GM18868 (cell line): ENCODE measurements at regions not wholly inside any gene's neighbourhood (a gene's known extent, or its start where the extent isn't known, plus 50 kb on each side); places are given as distances from the start of the nearest gene placed in this dataset.

Source experiments
- ATAC-seq: cut with Tn5 transposase; IDR thresholded peaks from one replicate; pipeline ENCODE4 v1.9.1; 2021; ENCODE audit warnings: mild to moderate bottlenecking, moderate library complexity; ENCODE audit not compliant: unreplicated experiment

DNA sequence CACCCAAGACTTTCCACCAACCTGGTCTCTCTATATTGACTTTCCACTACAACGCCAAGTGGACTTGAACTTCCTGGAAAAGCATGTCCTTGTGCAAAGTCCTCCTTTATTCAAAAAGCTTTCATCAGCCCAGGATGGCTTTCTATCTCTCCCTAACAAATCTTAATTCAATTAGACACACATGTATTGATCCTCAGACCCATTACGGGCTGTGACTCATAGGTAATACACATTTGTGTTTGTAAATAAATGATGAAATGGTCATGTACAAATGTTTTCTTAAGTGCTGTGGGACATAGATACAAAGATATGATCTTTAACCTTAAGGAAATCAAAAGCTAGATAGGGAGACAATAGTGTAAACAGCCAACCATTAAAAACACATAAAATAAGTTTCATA lies 1189.7 kb downstream of the EFNB2 start:
- ATAC-seq, result no peak

DNA sequence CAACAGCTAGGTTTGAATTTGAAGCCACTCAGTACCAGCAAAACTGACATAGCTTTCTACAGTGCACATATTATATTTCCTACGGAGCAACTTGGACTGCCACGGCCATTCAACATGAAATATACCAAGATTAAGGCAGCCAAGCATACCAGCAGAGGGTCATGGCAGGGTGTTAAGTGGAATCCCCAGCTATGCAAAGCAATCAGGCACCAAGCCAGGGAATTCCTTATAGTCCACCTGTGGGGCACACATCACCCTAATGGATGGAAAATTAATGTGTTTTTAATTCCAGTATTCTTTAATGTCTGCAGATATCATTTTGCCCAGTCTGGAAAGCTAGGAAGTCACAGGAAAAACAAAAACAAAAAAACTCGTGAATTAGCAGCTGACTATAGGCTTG lies 1190.3 kb downstream of the EFNB2 start:
- no peak for ATAC-seq

DNA sequence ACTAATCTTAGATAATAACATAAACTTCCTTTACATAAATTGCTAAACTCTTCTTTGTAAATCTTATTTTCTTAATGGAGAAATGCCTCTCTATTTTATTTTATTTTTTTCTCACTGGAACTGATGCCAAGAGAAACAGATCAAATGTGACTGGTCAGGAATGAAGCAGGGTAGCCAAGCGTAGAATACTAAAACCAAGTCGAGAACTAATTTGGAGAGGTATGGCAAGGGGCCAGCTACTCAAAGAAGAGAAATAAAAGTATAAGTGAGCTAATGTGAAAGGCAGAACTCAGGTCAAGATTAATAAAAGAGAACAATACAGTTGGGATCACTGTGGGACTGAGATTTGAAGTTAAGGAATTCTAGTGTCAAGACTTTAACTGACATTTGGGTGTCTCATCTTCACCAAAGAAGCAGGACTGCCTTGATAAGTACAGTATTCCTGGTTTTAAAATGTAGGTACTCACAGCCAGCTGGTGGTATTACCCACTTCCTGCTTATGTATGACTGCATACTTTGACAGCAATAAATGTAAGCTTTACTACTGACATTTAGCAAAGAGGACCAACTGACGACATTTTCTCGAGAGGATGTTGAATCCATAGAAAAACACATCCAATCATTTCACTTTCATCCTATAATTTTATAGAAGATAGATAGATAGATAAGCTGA lies 1192.2 kb downstream of the EFNB2 start:
- no peak for ATAC-seq

DNA sequence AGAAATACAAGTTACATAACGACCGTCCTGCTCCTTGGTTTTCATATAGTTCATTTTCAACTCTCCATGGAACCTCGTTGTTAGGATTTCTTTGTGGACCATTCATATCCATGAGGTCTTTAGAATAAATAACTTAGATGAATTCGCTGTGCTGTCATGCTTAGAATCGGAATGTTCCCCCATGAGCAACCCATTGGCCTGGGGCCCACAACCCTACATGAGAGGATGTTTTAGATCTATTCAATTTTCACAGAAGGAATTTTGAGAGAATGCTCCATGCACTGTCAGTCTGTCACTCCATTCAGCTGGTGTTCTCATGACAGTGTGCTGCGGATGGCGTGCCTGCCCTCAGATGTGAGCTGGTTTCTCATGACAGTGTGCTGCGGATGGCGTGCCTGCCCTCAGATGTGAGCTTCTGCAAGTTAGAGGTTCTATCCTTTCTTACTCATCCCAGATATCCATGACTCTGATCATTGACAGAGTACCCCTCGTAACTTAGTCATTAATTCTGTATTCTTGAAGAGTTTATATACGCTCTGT lies 1193.1 kb downstream of the EFNB2 start:
- ATAC-seq, result no peak

DNA sequence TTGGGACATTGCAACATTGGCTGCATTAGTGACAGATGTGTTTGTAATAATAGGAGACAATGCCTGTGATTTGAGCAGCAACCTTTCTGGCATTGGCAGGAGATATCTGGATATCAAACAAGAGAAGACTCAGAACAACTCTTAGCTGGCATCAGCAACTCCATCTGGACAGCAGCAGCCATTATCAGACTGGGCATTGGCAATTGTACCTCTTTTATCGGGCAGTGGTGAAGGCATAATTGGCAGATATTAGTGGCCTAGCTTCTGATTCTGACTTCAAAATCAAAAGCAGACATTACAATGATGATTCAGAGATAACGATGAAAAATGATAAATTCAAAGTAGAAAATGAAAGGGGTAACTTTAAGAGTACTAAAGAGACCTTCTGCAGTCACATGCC lies 1193.7 kb downstream of the EFNB2 start:
- ATAC-seq, result no peak

DNA sequence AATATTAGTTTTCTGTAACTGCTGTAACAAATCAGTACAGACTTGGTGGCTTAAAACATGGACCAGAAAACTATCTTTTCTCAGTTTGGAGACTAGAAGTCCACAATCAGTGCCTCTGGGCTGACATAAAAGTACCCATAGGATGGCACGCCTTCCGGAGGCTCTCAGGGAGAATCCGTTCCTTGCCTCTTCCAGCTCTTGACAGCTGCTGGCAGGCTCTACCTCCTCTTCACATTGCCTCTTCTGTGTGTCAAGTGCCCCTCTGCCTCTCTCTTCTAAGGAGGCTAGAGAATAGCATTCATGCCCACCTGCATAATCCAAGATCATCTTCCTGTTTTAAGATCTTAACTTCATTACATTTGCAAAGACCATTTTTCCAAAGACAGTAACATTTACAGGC lies 1194.2 kb downstream of the EFNB2 start:
- ATAC-seq, result no peak

DNA sequence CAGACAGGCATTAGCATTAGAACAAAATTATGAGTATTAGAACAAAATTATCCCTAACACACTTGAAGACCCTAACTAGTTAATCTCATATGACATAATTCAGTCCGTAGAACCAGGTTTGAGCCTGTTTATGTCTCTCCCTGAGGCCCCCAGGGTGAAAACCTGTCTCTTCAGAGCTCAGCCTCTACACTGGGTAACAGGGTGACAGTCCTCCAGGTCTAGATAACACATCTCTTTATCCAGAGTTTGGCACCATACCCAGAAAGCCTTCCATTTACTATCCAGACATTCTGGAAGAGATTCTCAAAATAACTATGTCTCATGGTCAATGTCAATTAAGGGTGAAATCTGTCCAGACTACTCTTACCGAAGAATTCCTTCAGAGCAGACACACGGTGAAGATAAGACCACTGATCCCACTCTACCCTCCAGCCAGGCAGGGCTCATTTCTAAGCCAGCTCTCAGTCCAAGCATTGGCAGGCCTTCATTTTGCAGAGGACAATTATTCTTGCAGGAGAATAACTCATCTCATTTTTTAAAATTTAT lies 1195.3 kb downstream of the EFNB2 start:
- ATAC-seq, result no peak

DNA sequence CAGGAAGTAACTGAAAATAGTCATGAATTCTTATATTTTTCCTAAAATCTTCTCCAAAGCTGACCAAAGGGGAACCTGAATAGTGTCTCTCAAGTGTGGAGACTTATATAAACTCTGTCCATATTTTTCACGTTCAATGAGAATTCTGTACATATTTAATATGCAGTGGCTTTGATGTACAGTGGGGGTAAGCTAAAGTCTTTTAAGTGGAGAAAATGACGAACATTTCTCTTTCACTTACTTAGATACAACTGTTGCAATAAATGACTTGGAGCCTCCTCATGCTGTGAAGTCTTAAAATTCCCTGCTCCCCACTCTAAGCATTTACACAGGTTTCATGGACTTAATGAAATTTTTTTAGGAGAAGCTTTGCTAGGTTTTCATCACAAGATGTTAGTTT lies 1196.7 kb downstream of the EFNB2 start:
- no peak for ATAC-seq

DNA sequence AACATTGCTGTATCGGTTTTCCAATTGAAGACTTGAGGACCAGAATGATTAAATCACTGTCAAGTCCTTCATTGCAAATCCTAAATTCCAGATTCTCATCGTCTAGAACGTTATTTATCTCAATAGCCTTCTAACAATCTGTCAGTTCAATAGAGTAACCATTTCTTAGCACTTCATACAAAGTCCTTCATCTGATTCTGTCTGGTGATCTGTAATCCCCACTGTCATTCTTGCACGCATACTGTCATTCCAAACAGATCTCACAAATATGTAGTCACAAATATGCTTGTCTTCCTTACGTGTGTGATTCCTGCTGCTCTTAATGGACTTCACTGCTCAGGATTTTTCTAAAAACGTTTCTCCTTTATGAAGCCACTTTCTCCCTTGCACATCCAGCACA lies 1197.5 kb downstream of the EFNB2 start:
- no peak for ATAC-seq

DNA sequence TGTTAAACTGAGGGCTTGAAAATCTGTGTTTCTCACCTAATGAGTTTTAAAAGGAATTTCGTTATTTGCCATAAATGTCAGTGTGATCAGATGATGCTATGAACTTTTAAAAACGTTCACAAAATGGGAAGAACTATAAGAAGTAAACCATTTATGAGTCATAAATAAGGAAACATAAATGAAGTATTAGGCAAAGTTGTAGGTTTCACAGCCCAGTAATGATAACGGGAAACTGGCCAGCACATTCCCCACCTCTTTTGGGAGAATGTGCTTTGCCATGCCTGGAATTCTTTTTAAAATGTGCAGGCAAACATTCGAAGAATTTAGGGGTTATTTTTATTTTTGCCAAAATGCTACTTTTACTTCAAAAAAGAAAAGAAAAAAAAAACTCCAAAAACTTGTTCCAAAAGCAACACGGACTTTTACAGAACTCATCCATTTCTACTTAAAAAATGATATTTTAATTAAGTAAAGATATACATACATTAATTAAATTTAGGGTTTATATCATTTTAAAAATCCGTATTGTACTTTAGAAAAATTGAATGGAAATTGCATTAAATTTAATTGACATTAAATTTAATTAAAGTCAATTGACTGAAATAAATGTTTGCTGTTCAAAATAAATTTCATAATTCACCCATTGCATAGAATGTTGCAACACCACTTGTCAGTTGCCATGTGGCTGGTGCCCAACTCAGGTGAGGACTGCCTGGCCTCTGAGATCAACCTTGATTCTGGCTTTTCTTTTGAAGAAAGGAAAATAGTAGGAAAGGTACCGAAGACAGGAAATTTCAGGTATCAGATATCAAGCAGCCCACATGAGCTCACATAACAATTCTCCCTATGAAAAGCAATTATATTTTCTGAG lies 1198.5 kb downstream of the EFNB2 start:
- no peak for ATAC-seq

DNA sequence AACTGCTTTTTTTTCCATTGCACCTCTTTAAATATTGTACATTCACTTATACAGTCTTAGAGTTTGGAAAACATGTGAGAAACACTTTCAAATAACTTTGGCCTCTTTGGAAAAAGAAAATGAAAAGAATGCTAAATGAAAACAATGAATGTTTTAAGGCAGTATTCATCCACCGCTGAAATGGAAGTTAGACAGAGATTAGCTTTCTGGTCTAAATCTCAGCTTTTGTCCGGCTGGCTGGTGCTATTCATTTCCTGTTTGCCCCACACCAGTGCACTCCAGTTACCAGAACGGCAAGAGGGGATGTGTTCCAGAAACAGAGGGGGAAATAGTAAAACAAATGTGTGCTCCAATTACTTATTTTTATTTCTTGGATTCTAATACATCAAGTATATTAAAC lies 1201.3 kb downstream of the EFNB2 start:
- no peak for ATAC-seq

DNA sequence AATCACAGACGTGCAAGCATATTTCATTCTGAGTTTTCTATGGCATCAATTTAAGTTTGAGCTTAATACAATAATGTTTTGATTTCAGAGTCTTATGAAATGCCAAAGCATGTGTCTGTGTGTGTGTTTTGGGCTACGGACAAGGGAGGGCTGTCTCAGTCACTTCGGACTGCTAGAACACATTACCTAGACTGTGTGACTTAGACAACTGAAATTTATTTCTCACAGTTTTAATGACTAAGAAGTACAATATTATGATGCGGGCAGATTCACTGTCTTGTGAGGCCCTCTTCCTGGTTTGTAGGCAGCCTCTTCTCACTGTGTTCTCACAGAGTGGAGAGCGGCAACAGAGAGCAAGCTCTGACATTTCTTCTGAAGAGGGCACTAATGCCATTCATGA lies 1202.0 kb downstream of the EFNB2 start:
- ATAC-seq, result no peak

DNA sequence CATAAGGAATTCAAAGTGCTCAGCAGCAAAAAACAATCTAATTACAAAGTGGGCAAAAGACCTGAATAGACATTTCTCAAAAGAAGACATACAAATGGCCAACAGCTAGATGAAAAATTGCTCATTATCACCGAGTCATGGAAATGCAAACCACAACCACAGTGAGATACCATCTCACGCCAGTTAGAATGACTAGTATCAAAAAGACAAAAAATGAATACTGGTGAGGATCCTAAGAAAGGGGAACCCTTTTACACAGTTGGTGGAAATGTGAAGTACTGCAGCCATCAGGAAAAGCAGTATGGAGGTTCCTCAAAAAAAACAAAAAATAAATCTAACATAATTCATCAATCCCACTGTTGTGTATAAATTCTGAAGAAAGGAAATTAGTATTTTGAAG lies 1206.1 kb downstream of the EFNB2 start:
- ATAC-seq, result no peak

DNA sequence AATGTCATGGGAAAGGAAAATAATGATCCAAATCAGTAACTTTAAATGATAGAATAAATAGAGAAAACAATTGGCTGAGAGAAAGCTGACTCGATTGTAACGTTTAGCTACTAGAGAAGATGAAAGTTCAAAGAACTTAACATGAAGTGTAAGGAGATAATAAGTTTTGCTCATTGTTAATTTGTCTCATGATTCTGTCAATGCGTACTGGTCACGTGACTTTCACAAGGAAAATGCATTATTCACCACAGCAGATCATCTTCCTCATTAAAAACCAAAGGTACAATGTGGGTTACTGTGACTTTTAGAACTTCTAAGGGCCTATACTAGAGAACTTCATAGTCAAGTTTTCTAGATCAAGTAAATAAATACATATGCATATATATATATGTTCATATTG lies 1207.2 kb downstream of the EFNB2 start:
- no peak for ATAC-seq

DNA sequence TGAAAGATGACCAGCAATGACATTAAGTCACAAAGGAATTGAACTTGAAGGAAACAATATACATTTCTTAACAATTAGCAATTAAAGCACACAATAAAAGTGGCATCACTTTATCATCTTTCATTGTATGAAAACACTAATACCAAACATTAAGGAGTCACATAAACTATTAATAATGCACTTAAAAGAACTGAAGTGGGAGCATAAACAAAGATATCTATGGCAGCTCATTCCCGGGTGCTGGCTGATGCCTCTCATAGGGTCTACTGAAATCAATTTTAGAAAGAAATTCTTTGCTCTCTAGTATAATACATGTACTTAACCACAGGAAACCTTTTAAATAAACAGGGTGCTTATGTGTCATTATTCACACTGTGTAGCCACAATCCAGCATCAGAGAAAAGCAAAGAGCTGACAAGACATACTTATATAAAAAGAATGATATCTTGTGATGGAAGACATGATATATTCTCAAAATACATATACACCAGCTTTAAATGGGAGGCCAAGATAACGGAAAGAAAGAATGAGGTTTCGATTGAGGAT lies 1207.8 kb downstream of the EFNB2 start:
- no peak for ATAC-seq

DNA sequence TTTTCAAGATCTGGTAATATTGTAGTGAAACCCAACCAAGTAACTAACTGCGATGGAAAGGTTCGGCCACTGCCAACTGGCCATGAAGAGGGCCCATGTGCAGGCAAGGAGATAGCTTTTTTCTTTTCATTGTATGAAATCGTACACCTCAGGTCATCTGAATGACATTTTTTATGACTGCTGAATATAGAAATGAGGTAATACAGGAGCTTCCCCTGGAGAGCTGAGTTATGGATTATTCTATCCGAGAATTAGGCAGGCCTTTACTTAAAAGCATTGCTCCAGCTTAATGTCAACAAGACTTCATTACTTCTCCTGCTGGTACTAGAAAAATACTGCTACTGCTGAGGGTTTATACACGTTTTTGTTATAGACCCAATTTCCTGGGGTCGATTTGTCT lies 1215.6 kb downstream of the EFNB2 start:
- ATAC-seq, result no peak

DNA sequence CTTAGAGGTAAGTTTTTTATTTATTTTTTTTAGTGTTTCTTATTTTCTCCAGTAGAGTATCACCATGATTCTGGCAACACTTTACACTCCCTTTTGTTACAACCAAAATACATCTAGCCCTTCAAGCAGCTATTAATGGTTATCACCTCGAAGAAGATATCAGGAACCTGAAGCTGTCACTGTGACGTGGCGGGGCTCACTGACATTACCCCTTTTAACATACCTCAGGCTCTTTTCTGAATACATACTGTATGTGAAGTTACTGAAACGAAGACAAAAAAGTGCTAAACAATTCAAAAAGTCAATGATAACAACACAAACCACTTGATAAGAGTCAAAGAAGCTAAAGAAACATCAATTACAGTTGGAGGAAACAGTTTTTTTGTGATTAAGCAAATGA lies 1218.7 kb downstream of the EFNB2 start:
- ATAC-seq, result no peak

DNA sequence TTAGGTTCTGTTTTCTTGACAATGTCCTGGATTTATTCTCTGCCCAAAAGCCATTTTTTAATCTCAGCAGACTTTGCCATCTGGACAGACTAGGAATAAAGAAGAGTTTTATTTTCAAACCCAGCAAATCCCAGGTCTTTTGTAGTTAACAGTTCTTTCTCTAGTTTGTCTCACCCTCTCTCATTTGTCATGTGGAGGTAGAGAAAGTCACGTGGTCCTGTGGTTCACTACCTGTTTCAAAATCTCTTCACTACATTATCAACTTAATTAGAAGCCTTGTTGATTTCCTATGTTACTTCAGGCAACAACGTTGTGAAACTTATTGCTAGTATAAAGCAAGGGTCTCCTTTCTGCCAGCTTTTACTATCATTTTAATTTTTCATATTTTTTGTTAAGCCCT lies 1222.6 kb downstream of the EFNB2 start:
- no peak for ATAC-seq

DNA sequence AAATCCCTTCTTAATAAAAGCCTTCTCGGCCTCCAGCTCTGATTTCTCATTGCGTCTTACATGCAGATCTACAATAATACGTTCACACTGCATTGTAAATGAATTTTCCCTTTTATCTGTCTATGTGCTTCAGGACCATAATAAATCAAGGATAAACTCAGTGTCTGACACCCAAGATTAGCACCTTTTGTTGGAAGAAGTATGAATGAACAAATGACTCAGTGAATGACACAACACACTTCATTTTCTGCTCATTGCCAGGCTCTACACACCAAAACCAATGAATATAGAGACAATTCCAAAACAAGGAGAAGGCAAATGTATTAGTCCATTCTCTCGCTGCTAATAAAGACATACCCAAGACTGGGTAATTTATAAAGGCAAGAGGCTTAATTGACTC lies 1224.4 kb downstream of the EFNB2 start:
- no peak for ATAC-seq

DNA sequence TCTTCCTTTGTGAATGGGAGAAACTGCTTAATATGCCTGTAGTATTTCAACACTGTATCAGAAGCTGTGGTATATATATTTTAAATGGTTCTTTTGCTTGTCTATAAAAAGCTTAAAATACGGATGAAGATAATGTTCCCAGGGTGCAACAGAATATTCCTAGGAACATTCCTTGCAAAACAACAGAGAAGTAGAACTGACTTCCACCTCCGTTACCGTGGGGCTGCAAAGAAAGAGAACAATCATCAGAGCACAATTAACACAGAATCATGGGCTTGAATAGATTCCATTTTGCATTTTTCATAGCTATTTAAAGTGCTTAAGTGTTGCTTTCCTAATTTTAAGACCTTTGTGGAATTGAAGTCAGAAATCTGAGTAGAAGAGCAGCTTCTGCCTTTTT lies 1227.7 kb downstream of the EFNB2 start:
- no peak for ATAC-seq

DNA sequence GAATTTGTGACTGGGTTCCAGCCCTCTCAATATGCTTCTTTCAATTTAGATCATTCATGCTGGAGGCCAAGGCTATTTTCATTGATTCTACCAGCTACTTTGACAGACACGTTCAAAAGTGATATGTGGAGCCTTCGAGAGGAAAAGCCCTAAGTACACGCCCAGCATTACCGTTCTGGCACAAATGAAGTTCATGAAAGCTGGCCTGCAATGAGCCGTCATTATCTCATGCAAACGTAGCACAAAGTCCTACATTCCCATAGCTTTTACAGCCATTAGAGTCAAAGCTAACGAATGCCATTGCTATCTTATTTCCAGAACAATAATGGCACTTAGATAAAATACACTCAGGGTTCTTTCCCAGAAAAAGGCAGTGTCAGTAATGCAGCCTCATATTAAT lies 1237.6 kb downstream of the EFNB2 start:
- no peak for ATAC-seq

DNA sequence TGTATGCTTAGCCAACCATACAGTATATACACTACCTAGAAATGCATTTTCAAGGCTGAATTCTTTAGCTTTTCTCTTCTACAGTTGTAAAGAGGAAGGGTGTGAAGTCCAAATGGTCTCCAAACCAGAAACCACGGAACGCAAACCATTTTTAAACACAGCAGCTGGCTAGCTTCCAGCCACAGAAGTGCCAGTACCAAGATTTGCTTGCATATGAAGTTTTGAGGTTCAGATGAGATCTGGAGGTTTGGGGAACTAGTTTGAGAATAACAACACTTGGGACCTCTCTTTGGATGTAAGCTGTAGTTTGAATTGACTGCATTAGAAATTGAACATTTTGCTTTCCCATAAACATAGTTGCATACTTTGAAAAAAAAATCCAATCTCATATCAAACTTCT lies 1243.5 kb downstream of the EFNB2 start:
- no peak for ATAC-seq
